Left renal cortex interstitium (tissue), 4 donors: ENCODE measurements at regions not wholly inside any gene's neighbourhood (a gene's known extent, or its start where the extent isn't known, plus 50 kb on each side); places are given as distances from the start of the nearest gene placed in this dataset.
"Not testable (repeated sequence)": the region's sequence is repeated elsewhere in the genome, so short reads cannot be mapped to it uniquely, and the experiment has no call there.

Source experiments
- DNase-seq, 4 donors: peaks; one replicate each; pipeline ENCODE4 v3.0.0-alpha.2; 2013; ENCODE audit warnings: low read depth in 4 of 4, low spot score in 2 of 4, missing footprints in 1 of 4

GRCh38 chr9:82819260-82819659 is 243.7 kb downstream of the RASEF start:
- DNase-seq = no peak

GRCh38 chr9:82820186-82820585 is 242.8 kb downstream of the RASEF start:
- no peak for DNase-seq

GRCh38 chr9:82829818-82830217 is 233.1 kb downstream of the RASEF start:
- no peak for DNase-seq

- DNase-seq = no peak
Observed at GRCh38 chr9:82865524-82865923, 197.4 kb downstream of the RASEF start.

GRCh38 chr9:82880336-82881050 is 182.4 kb downstream of the RASEF start:
- DNase-seq = no peak

- no peak for DNase-seq
Observed at GRCh38 chr9:82882138-82882537, 180.8 kb downstream of the RASEF start.

- DNase-seq = no peak
Observed at GRCh38 chr9:82882748-82883147, 180.2 kb downstream of the RASEF start.

GRCh38 chr9:82883436-82883835 is 179.5 kb downstream of the RASEF start:
- no peak for DNase-seq

GRCh38 chr9:82883974-82884373 is 179.0 kb downstream of the RASEF start:
- DNase-seq = not testable (repeated sequence)

- no peak for DNase-seq
Observed at GRCh38 chr9:82890401-82890800, 172.5 kb downstream of the RASEF start.

GRCh38 chr9:82890865-82891264 is 172.1 kb downstream of the RASEF start:
- no peak for DNase-seq

- DNase-seq = no peak
Observed at GRCh38 chr9:82891321-82891720, 171.6 kb downstream of the RASEF start.

GRCh38 chr9:82893549-82893948 is 169.4 kb downstream of the RASEF start:
- DNase-seq = no peak

- no peak for DNase-seq
Observed at GRCh38 chr9:82894548-82894947, 168.4 kb downstream of the RASEF start.

- no peak for DNase-seq
Observed at GRCh38 chr9:82894961-82895821, 167.8 kb downstream of the RASEF start.

GRCh38 chr9:82895822-82896110 is 167.2 kb downstream of the RASEF start:
- no peak for DNase-seq

GRCh38 chr9:82903503-82903902 is 159.4 kb downstream of the RASEF start:
- DNase-seq = no peak

- no peak for DNase-seq
Observed at GRCh38 chr9:82911996-82912395, 150.9 kb downstream of the RASEF start.

GRCh38 chr9:82912645-82913044 is 150.3 kb downstream of the RASEF start:
- no peak for DNase-seq

GRCh38 chr9:82916238-82916637 is 146.7 kb downstream of the RASEF start:
- DNase-seq = not testable (repeated sequence)

GRCh38 chr9:82920154-82920553 is 142.8 kb downstream of the RASEF start:
- DNase-seq = no peak

GRCh38 chr9:82922686-82923085 is 140.3 kb downstream of the RASEF start:
- no peak for DNase-seq
